H1 (cell line): ENCODE measurements at regions not wholly inside any gene's neighbourhood (a gene's known extent, or its start where the extent isn't known, plus 50 kb on each side); places are given as distances from the start of the nearest gene placed in this dataset.

ENCODE experiments used
- CTCF ChIA-PET: fragments of 300-600 bp; sonication (Branson Sonifier 250); formaldehyde crosslinking; loops from one replicate; lab custom pipeline; 2021; ENCODE audit not compliant: partially characterized antibody; lab: Charles Lee
- POLR2A ChIA-PET: fragments of 300-600 bp; sonication (Branson Sonifier 250); formaldehyde crosslinking; loops from one replicate; lab custom pipeline; 2021; ENCODE audit warnings: inconsistent platforms; ENCODE audit not compliant: partially characterized antibody; lab: Charles Lee
- DNase-seq, 2 experiments: peaks; one replicate each; pipeline versions ENCODE4 v3.0.0 to v3.0.0-alpha.2; 2010 to 2022; ENCODE audit warnings: low spot score in 2 of 2, low read depth in 1 of 2, mixed read lengths in 1 of 2
- FAIRE-seq: peaks from 2 replicates; lab custom pipeline; 2011; peaks lifted over from hg19 to GRCh38; lab: Jason Lieb, UNC
- H2AFZ ChIP-seq: 2 replicates; pipeline ENCODE4 v1.8.1; 2012; ENCODE audit warnings: low read length, inconsistent platforms
- H2AK5ac ChIP-seq: 2 replicates; pipeline ENCODE4 v1.6.1; 2013; ENCODE audit warnings: low read depth, low read length
- H2BK120ac ChIP-seq: replicated peaks from 2 replicates; pipeline ENCODE3; 2013; ENCODE audit warnings: low read depth, low read length, inconsistent platforms
- H2BK12ac ChIP-seq: 2 replicates; pipeline ENCODE4 v1.6.1; 2013; ENCODE audit warnings: low read depth, low read length
- H2BK15ac ChIP-seq: 2 replicates; pipeline ENCODE4 v1.6.1; 2013; ENCODE audit warnings: low read length
- H2BK20ac ChIP-seq: 2 replicates; pipeline ENCODE4 v1.6.1; 2013; ENCODE audit warnings: low read length
- H2BK5ac ChIP-seq: 2 replicates; pipeline ENCODE4 v1.6.1; 2013; ENCODE audit warnings: low read depth, low read length
- H3K14ac ChIP-seq: 2 replicates; pipeline ENCODE4 v1.6.1; 2013; ENCODE audit warnings: inconsistent platforms; ENCODE audit not compliant: insufficient read length
- H3K18ac ChIP-seq: 2 replicates; pipeline ENCODE4 v1.6.1; 2013; ENCODE audit warnings: low read length; ENCODE audit errors: extremely low read depth
- H3K23ac ChIP-seq: 2 replicates; pipeline ENCODE4 v1.6.1; 2013; ENCODE audit warnings: inconsistent platforms; ENCODE audit not compliant: insufficient read length
- H3K23me2 ChIP-seq: 2 replicates; pipeline ENCODE4 v1.6.1; 2013; ENCODE audit warnings: low read depth, low read length
- H3K27ac ChIP-seq: 2 replicates; pipeline ENCODE4 v1.6.1; 2011; ENCODE audit warnings: low read depth, low read length, inconsistent platforms
- H3K27me3 ChIP-seq, 4 experiments: replicated peaks in 1 of 4; 1 replicate in 1 of 4; 2 replicates in 3 of 4; pipeline versions ENCODE4 v1.6.1 to v1.8.1; 2011 to 2013; ENCODE audit warnings: low read length in 3 of 4, mild to moderate bottlenecking in 3 of 4, inconsistent platforms in 2 of 4, mixed read lengths in 2 of 4, moderate library complexity in 1 of 4; ENCODE audit not compliant: control insufficient read depth in 3 of 4, insufficient read depth in 3 of 4; ENCODE audit errors: extremely low read depth in 1 of 4
- H3K36me3 ChIP-seq, 4 experiments: 2 replicates each; pipeline versions ENCODE4 v1.6.1 to v1.8.1; 2011 to 2013; ENCODE audit warnings: mild to moderate bottlenecking in 4 of 4, low read length in 3 of 4, moderate library complexity in 2 of 4, control low read depth in 1 of 4, inconsistent platforms in 1 of 4; ENCODE audit not compliant: insufficient read depth in 4 of 4, control insufficient read depth in 2 of 4
- H3K4ac ChIP-seq: replicated peaks from 2 replicates; pipeline ENCODE3; 2013; ENCODE audit warnings: low read length, low read depth, mixed read lengths, inconsistent platforms; ENCODE audit not compliant: insufficient read length
- H3K4me1 ChIP-seq, 4 experiments: replicated peaks in 1 of 4; 1 replicate in 1 of 4; 2 replicates in 3 of 4; pipeline versions ENCODE4 v1.6.1 to v1.8.1; 2011 to 2013; ENCODE audit warnings: low read length in 3 of 4, inconsistent platforms in 2 of 4, mixed read lengths in 1 of 4; ENCODE audit not compliant: insufficient read depth in 4 of 4, control insufficient read depth in 3 of 4
- H3K4me2 ChIP-seq, 2 experiments: 2 replicates each; pipeline versions ENCODE4 v1.6.1 to v1.8.1; 2011 to 2013; ENCODE audit warnings: low read depth in 2 of 2, low read length in 2 of 2, control low read depth in 1 of 2, inconsistent platforms in 1 of 2, mild to moderate bottlenecking in 1 of 2; ENCODE audit not compliant: insufficient read depth in 1 of 2
- H3K4me3 ChIP-seq, 4 experiments: fragments of 200-600, 300-600 bp in 1 of 4; sonication (generic), shearing (Covaris generic), sonication (Bioruptor Twin) in 1 of 4; 2 replicates each; pipeline versions ENCODE4 v1.5.1 to v1.8.1; 2011 to 2016; ENCODE audit warnings: low read length in 4 of 4, low read depth in 3 of 4, control low read depth in 2 of 4, inconsistent platforms in 2 of 4, mild to moderate bottlenecking in 2 of 4, mixed read lengths in 1 of 4, moderate library complexity in 1 of 4; ENCODE audit not compliant: insufficient read depth in 2 of 4; ENCODE audit errors: extremely low read depth in 1 of 4
- H3K56ac ChIP-seq: replicated peaks from 2 replicates; pipeline ENCODE3; 2013; ENCODE audit warnings: low read depth, mild to moderate bottlenecking, mixed read lengths, low read length, inconsistent platforms; ENCODE audit not compliant: insufficient read length
- H3K79me1 ChIP-seq: 2 replicates; pipeline ENCODE4 v1.6.1; 2013; ENCODE audit warnings: low read depth, low read length, control low read depth
- H3K79me2 ChIP-seq, 2 experiments: 2 replicates each; pipeline versions ENCODE4 v1.6.1 to v1.8.1; 2012 to 2013; ENCODE audit warnings: low read length in 2 of 2, mild to moderate bottlenecking in 2 of 2, inconsistent platforms in 1 of 2; ENCODE audit not compliant: insufficient read depth in 2 of 2, control insufficient read depth in 1 of 2
- H3K9ac ChIP-seq, 4 experiments: replicated peaks in 1 of 4; 1 replicate in 1 of 4; 2 replicates in 3 of 4; pipeline versions ENCODE4 v1.6.1 to v1.8.1; 2011 to 2013; ENCODE audit warnings: low read depth in 3 of 4, low read length in 3 of 4, control low read depth in 2 of 4, mild to moderate bottlenecking in 2 of 4, moderate library complexity in 2 of 4, inconsistent platforms in 1 of 4; ENCODE audit errors: extremely low read depth in 1 of 4
- H3K9me3 ChIP-seq, 2 experiments: 2 replicates each; pipeline versions ENCODE4 v1.6.1 to v1.8.1; 2012 to 2013; ENCODE audit warnings: mild to moderate bottlenecking in 2 of 2, moderate library complexity in 2 of 2, control low read depth in 1 of 2, inconsistent platforms in 1 of 2, low read depth in 1 of 2, low read length in 1 of 2, mixed read lengths in 1 of 2; ENCODE audit not compliant: insufficient read depth in 2 of 2
- H4K20me1 ChIP-seq, 2 experiments: replicated peaks in 1 of 2; 2 replicates each; pipeline versions ENCODE3 to v1.8.1; 2011 to 2013; ENCODE audit warnings: inconsistent platforms in 2 of 2, low read length in 2 of 2, mild to moderate bottlenecking in 1 of 2; ENCODE audit not compliant: insufficient read depth in 2 of 2, control insufficient read depth in 1 of 2
- H4K5ac ChIP-seq: 2 replicates; pipeline ENCODE4 v1.6.1; 2013; ENCODE audit warnings: low read length, low read depth, mixed read lengths, inconsistent platforms; ENCODE audit not compliant: insufficient read length
- H4K8ac ChIP-seq: 2 replicates; pipeline ENCODE4 v1.8.0; 2013; ENCODE audit warnings: mild to moderate bottlenecking, moderate library complexity, low read length, inconsistent platforms; ENCODE audit not compliant: insufficient read depth; ENCODE audit errors: extremely low read depth
- H4K91ac ChIP-seq: replicated peaks from 2 replicates; pipeline ENCODE3; 2013; ENCODE audit warnings: low read length, mixed read lengths, inconsistent platforms; ENCODE audit not compliant: insufficient read length
- ASH2L ChIP-seq: fragments of 200-600, 300-600 bp; sonication (generic); IDR thresholded peaks from one replicate; pipeline ENCODE4 v1.7.1; 2017; ENCODE audit warnings: low read length
- CHD1 ChIP-seq: IDR thresholded peaks from 2 replicates; pipeline ENCODE4 v1.6.1; 2012; ENCODE audit warnings: low read depth, low read length, improper control_type of control experiment
- KDM4A ChIP-seq: IDR thresholded peaks from one replicate; pipeline ENCODE4 v1.7.1; 2012; ENCODE audit warnings: low read depth, mild to moderate bottlenecking, moderate library complexity, low read length, inconsistent platforms; ENCODE audit not compliant: severe bottlenecking
- PHF8 ChIP-seq: fragments of 200-600 bp; sonication (generic); conservative IDR thresholded peaks from 2 replicates; pipeline ENCODE4 v1.7.1; 2012; ENCODE audit warnings: low read depth, mild to moderate bottlenecking, inconsistent platforms, low read length, moderate library complexity
- POLR2A ChIP-seq, 2 experiments: IDR thresholded peaks; 1 replicate in 1 of 2; 2 replicates in 1 of 2; pipeline ENCODE4 v1.6.1; 2011; ENCODE audit warnings: low read depth in 2 of 2, low read length in 2 of 2, mild to moderate bottlenecking in 2 of 2; ENCODE audit errors: control extremely low read depth in 1 of 2
- RAD21 ChIP-seq, 2 experiments: IDR thresholded peaks in 1 of 2; conservative IDR thresholded peaks in 1 of 2; 2 replicates each; pipeline ENCODE4 v1.6.1; 2011; ENCODE audit warnings: low read depth in 2 of 2, low read length in 2 of 2, improper control_type of control experiment in 1 of 2, inconsistent platforms in 1 of 2, mild to moderate bottlenecking in 1 of 2, moderate library complexity in 1 of 2
- SRF ChIP-seq: IDR thresholded peaks from 2 replicates; pipeline ENCODE4 v1.6.1; 2011; ENCODE audit warnings: mild to moderate bottlenecking, low read depth, low read length, moderate library complexity
- YY1 ChIP-seq: IDR thresholded peaks from 2 replicates; pipeline ENCODE4 v1.6.1; 2011; ENCODE audit warnings: low read depth, mild to moderate bottlenecking, low read length
- WGBS, 2 experiments: shearing (Covaris generic) in 1 of 2; methylation state at CpG; one replicate each; pipeline versions ENCODE4 v1.1.6 to v1.1.7; 2013 to 2015; ENCODE audit warnings: low lambda C conversion rate in 2 of 2, mixed read lengths in 2 of 2, inconsistent platforms in 1 of 2, low coverage in 1 of 2, missing lambda C conversion rate in 1 of 2; ENCODE audit not compliant: insufficient replicate concordance in 2 of 2, insufficient coverage in 1 of 2, insufficient read length in 1 of 2; ENCODE audit errors: extremely low coverage in 1 of 2, missing lambda C conversion rate in 1 of 2; 5-methylcytosine and 5-hydroxymethylcytosine counted together
- TF ChIP-seq, protein P1 (sequence below), 3 experiments: IDR thresholded peaks; 1 replicate in 2 of 3; 2 replicates in 1 of 3; pipeline versions ENCODE4 v1.5.1 to v1.6.1; 2011; ENCODE audit warnings: low read length in 3 of 3, mild to moderate bottlenecking in 3 of 3, inconsistent platforms in 2 of 3, low read depth in 1 of 3, moderate library complexity in 1 of 3; ENCODE audit not compliant: insufficient read depth in 1 of 3; ENCODE audit errors: control extremely low read depth in 1 of 3

DNA sequence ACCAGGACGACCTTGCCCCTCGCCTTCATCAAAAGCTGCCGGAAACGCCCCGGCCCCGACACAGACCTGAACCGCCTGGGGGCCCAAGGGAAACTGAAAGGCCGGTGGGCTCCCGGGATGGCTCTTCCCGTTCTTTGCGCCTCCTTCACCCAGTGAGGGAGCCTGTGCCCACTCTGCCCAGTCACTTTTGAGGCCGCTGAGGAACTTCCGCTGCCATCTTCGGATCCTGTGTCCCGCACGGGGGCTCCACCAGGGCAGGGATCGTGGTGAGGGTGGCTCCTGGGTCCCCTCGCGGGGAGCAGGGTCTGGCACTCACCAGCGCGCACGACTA is 104.0 kb downstream of the PPIAL4G start:
- peaks cover 6% of the 10 kb centered on the region for H3K23me2 ChIP-seq
- no peak overlapping the region for H4K8ac ChIP-seq
- H3K4me2 ChIP-seq, result peak overlapping the region; percentile 80 to 94
- no peak overlapping the region for H2BK12ac ChIP-seq
- H3K27me3 ChIP-seq, result no peaks in the 10 kb centered on the region
- peak overlapping the region; percentile 81; the same call in 1 of the 2 replicates for H2BK5ac ChIP-seq
- no peak overlapping the region for H2BK120ac ChIP-seq
- no peak overlapping the region for H3K27ac ChIP-seq
- DNase-seq (peak in 1 of 2 experiments; percentile 66), FAIRE-seq (no peak)
- H3K9me3 ChIP-seq, result no peaks in the 10 kb centered on the region
- 2% methylated on average over 22 of the region's 22 CpGs; no CpG with 5 or more reads in 1 of the 2 experiments for WGBS, 2 experiments
- H3K4me3 ChIP-seq, result peak overlapping the region; percentile 68 to 87 (median 75)
- ChIA-PET CTCF (no interaction called here), POLR2A (interaction anchor here (0.9 to 3.6 kb wide), 4 partner anchors 9 to 144 kb away, joined by 3 to 20 read pairs (median 5); no protein-coding TSS in a partner anchor)
- no peak overlapping the region for H3K4ac ChIP-seq
- H4K91ac ChIP-seq, result no peak overlapping the region
- H3K18ac ChIP-seq, result peak overlapping the region; percentile 32; the same call in 1 of the 2 replicates
- H3K79me1 ChIP-seq, result no peaks in the 10 kb centered on the region
- no peak overlapping the region for H3K14ac ChIP-seq
- no peak overlapping the region for H2AK5ac ChIP-seq
- peak overlapping the region; percentile 90 for H2AFZ ChIP-seq
- no peak overlapping the region for H2BK20ac ChIP-seq
- TF ChIP-seq ASH2L (peak; percentile 36), YY1 (0 out of 2 replicates have a peak, but pooled peaks have one; percentile 14), SRF (no peak), PHF8 (0 out of 2 replicates have a peak, but pooled peaks have one; percentile 30), RAD21 (IDR thresholded peaks at IDR 0.05 in 1 of 2, conservative IDR thresholded peaks at IDR 0.05 in 1 of 2; ENCODE audit: low read depth in 2 of 2, low read length in 2 of 2) (peak in 1 of 2 experiments; percentile 8; a peak in 2 of 4 replicates), POLR2A (IDR thresholded peaks at IDR 0.05; ENCODE audit: control extremely low read depth in 1 of 2, low read depth in 2 of 2, low read length in 2 of 2) (peak in 1 of 2 experiments; percentile 37; a peak in 1 of 3 replicates), CHD1 (no peak), KDM4A (peak; percentile 46)
- TF ChIP-seq, protein P1, sequence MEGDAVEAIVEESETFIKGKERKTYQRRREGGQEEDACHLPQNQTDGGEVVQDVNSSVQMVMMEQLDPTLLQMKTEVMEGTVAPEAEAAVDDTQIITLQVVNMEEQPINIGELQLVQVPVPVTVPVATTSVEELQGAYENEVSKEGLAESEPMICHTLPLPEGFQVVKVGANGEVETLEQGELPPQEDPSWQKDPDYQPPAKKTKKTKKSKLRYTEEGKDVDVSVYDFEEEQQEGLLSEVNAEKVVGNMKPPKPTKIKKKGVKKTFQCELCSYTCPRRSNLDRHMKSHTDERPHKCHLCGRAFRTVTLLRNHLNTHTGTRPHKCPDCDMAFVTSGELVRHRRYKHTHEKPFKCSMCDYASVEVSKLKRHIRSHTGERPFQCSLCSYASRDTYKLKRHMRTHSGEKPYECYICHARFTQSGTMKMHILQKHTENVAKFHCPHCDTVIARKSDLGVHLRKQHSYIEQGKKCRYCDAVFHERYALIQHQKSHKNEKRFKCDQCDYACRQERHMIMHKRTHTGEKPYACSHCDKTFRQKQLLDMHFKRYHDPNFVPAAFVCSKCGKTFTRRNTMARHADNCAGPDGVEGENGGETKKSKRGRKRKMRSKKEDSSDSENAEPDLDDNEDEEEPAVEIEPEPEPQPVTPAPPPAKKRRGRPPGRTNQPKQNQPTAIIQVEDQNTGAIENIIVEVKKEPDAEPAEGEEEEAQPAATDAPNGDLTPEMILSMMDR (IDR thresholded peaks at IDR 0.05; ENCODE audit: control extremely low read depth in 1 of 3, insufficient read depth in 1 of 3, low read depth in 1 of 3, low read length in 3 of 3), result peak in 1 of 3 experiments; percentile 0; a peak in 1 of 4 replicates
- no peaks in the 10 kb centered on the region for H4K20me1 ChIP-seq
- H4K5ac ChIP-seq, result no peak overlapping the region
- no peaks in the 10 kb centered on the region for H3K36me3 ChIP-seq
- H3K23ac ChIP-seq, result no peak overlapping the region
- H2BK15ac ChIP-seq, result no peak overlapping the region
- H3K9ac ChIP-seq, result peak overlapping the region in 2 of 4 experiments; percentile 1 to 63; a peak in 3 of 7 replicates
- H3K56ac ChIP-seq, result no peak overlapping the region
- no peaks in the 10 kb centered on the region; a peak in 1 of 7 replicates for H3K4me1 ChIP-seq
- H3K79me2 ChIP-seq, result no peaks in the 10 kb centered on the region
